DOHH2 (cell line): ENCODE measurements at regions not wholly inside any gene's neighbourhood (a gene's known extent, or its start where the extent isn't known, plus 50 kb on each side); places are given as distances from the start of the nearest gene placed in this dataset.

Experiments
- CTCF ChIP-seq: fragments of 200-600 bp; sonication (generic); IDR thresholded peaks from one replicate; pipeline ENCODE4 v1.5.1; 2014; ENCODE audit warnings: antibody characterized with exemption, mild to moderate bottlenecking, low read depth, low read length; ENCODE audit not compliant: poor library complexity, severe bottlenecking
- EZH2phosphoT487 ChIP-seq: fragments of 200-600 bp; sonication (generic); IDR thresholded peaks from 2 replicates; pipeline ENCODE4 v1.6.1; 2017; ENCODE audit warnings: borderline replicate concordance, mild to moderate bottlenecking, antibody characterized with exemption, low read length, moderate library complexity, mixed read lengths

DNA sequence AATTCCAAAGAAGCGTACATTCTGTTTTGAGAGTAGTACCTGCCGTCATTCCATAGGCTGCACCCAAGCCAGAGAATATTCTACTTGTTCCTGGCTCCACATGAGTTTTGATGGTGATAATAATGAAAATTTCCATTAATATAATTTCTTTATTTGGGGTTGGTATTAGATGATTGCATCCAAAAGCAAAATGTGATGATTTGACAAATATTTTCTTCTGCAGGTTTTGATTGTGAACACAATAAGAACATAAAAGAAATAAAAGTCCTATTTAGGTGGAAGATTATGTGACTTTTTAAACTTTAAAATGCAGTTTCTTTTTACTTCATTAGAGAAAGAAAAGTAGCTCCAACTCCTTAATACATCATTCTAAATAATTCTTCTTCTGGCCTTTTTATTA, 284.8 kb upstream of the FMN2 start:
- TF ChIP-seq CTCF (no peak), EZH2phosphoT487 (no peak)
